Inflammatory macrophage treated with lipopolysaccharide for 1 hour (primary cell): ENCODE measurements at regions not wholly inside any gene's neighbourhood (a gene's known extent, or its start where the extent isn't known, plus 50 kb on each side); places are given as distances from the start of the nearest gene placed in this dataset.

Experiments
- DNase-seq, 2 donors: peaks; one replicate each; pipeline ENCODE4 v3.0.0-alpha.2; 2020 to 2022

DNA sequence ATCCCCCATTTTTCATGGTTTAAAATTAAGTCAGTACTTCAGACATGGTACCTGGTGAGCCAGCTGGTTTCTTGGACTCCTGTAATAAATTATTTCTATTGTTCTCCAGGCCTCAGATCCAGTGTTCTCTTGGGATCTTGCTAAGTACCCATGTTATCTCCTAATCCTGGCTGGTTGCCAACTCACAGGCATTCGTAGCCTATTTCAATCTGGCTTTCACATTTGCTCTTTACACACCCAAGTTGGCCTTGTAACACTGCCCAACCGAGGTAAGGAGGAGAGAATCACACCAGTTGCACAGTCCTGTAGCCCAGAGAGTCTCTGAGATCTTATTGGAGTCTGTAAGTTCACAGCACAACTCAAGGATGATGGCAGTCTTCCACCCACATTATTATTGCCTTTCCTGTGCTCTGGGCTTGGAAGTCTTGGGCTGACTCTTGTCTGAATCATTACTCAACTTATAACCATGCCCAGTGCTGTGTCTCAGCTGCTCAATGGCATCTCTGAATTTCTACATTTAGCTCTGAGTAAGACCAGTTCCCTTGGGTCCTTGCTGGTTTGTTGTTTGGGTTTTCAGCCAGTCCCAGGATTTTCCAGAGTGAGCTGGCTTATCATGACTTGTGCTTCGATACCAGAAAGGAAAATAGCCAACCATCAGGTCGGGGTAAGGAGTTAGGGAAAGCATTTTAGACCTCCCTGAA lies 76.6 kb upstream of the KLF12 start:
- DNase-seq = no peak

DNA sequence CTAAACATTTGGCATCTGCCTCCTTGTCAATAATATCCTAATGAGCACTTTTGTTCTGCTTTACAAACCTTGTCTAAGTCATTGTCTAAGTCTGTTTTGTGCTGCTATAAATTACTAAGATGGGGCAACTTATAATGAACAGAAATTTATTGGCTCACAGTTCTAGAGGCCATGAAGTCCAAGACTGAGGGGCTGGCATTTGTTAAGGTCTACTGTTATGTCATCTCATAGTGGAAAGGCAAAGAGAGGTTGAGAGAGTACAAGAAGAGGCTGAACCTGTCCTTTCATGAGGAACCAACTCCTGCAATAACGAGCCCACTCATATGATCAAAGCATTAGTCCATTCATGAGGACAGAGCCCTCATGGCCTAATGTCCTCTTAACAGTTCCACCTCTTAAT lies 72.7 kb upstream of the KLF12 start:
- no peak for DNase-seq

DNA sequence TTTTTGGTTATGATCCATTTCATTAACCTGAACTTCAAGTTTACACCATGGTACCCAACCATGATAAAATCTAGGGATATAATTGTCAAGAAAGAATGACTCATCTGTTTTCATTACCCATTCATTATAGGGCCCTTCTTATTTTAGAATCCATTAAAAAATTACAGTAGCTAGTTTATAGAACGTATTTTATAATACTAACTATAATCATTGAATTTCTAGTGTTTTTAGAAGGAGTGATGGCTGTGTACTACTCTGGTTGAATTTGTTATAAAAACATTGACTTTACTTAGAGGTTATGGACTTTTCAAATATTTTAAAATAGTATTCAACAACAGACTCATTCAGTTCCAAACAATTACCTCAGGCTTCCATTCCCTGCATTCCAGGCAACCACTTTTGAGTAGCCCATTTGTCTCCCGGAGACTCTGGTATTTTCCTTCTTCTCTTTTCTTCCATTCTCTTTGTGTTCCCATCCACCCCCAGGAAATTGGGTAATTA lies 71.9 kb upstream of the KLF12 start:
- no peak for DNase-seq

DNA sequence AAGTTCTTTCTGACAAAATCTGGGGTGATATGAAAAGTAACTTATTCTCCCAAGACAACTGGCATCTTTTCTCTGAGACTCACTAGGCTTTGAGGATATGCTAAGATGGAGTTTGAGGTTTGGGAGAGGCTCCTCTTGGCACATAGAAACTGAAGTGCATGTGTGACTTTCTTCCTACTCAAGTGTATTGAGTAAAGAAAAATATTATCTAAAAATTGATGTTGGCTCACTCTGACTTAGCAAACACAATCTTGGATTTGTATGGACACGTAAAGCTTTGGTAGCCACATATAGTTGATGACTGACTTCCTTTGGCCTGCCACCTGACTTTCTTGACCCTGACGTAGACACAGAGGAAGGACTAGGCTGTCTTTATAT lies 71.1 kb upstream of the KLF12 start:
- DNase-seq = no peak

DNA sequence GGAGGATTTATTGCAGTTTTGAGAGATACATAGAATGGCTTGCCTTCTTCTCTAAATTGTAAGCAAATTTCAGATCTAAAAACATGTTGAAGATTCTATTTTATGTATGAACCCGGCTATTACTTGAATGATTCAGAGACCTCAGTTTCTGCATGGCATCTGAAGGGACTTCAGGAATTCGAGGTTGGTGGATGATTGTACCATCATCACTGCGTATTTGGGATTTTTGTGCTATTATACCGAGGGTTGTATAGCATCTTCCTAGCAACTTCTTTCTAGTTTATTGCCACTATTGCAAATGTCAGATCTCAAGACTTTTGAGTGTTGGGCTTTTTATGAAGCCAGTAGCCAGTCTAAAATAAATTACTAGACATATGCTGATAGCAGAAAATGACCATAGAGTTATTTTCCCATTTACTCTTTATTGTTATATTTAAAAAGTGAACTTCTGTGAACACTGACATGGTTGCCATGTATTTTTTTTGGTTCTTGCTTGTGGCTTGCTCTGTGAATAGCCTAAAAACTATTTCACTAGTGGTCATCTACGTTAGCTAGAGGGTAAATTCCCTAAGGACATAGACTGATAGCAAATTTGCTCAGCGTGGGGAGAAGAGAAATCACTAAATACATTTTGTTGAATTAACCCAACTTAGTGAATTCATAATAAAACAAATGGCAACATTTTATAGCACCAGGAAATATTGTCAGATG lies 70.6 kb upstream of the KLF12 start:
- no peak for DNase-seq

DNA sequence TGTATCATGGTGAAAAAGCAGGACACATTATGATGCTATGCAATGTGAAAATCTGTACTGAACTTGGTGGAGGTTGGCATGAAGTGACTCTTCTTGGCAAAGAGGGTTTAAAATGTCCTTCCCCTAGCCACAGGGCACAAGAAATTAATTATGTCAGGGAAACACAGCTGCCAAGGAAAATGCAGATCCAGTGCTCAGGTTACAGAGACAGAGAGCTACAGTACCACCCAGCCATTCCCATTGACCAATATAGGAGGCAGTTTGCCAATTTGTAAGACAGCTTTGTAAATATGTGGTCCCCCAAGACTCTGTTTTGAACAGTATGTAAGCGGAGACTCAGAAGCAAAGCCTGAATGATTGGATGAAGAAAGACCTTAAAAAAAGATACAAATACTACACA lies 69.4 kb upstream of the KLF12 start:
- no peak for DNase-seq

DNA sequence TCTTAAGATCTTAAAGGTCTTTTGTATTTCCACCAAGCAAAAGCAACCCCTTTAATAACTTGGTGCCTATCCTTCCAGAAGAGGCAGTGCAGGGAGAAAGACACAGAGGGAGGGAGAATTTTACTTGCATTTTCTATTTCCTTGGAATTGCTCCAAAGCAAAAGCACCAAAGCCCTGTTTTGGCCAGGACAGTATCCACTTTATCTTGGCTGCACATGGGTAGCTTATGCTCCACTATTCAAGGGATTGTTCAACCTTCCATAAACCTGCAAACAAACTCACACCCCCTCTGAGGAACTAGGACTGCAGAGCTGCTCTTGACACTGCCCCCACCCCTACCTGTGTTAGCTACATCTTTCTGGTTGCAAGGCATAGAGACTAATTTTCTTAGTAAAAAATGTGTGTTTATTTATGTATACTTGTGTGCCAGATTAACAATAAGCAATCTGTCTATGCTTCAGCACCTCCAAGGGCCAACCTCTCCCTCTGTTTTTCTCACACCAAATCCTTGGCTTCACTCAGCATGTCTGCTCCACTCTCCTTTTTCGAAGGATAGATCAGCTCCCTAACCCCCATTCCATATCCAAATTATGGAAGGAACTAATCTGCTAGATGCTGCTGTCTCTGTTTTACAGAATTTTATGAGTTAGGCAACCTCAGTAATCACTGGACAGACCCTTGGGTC lies 68.1 kb upstream of the KLF12 start:
- no peak for DNase-seq

DNA sequence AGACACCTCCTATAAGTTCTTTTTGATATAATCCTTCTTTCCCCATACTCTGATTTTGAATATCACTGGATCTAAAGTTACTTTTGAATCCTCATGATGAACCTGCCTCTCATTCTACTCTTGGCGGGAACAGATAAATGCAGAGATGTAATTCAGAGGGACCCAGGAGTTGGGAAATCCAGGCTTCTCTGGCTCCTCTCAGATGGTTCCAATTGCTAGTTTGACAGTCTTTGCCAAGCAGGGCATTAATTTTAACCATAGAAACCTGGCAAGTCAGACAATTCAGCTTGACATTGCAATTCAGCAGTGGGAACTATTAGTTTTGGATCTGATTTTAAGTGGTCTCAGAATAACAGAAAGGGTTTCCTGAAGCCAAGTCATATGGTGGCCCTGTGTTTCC lies 67.3 kb upstream of the KLF12 start:
- no peak for DNase-seq

DNA sequence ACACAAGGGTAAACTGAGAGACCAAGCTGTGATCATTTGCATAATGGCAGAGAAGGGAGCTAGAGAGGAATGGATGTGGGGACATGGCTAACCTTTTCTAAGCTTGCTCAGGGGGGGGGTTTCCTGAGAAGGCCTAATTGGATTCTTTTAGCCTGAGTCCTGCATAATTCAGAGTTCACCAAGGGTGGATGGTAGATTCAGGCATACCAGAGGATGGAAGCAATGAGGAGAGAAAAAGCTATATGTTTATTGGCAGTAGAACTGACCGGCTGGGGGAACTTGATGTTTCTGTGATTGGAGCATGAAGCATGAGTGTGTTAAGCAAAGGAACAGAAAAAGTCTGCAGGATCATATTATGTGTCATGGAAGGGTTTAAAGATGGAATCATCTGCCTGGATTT lies 65.9 kb upstream of the KLF12 start:
- no peak for DNase-seq

DNA sequence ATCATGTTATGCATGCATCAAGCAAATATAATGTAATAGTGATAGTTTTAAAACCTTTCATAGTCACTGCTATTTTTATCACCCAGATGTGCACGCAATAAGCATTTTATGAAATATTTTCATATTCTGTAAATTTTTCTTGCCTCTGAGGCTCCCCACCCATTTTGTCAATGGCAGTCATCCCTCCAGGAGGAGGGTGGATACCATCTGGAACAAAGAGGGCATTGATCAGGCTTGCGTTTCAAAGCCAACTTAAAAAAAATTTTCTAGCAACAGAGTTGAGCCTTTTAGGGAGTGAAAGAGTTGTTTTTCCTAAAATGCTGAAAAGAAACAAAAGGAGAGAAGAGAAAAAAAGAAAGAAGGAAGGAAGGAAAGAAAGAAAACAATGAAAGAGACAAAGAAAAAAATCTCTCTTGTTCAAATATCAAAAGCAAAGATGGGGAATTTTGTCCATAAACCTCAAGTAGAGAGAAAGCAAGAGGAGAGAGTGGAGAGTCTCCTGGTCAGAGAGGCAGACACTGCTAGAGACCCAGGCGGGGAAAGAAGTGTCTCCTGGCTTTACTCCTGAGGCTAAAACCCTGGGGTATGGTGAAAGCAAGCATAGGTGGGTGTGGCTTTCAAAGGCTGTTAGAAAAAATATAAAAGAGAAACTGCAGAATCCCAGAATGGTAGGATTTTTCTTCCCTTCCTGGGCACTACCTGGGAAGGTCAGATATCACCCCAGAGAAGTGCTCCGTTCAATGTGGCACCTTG lies 63.6 kb upstream of the KLF12 start:
- no peak for DNase-seq

DNA sequence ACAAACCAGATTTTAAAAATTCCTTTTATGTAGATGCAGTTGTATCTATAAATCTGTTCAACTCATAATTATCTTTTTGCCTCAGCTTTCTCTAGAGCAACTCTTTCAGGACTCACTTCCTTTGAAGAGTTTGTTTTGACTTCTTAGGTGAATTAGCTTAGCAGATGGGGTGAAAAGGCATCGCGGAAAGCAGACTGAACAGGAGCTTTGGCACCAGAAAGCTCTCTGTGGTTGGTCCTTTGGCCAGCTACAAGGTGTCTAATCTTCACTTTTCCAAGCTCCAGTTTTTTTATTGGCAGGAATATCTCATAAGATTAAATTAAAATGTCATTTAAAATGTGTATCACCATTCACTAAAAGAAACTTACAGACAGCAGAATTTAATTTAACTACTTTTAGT lies 60.6 kb upstream of the KLF12 start:
- no peak for DNase-seq

DNA sequence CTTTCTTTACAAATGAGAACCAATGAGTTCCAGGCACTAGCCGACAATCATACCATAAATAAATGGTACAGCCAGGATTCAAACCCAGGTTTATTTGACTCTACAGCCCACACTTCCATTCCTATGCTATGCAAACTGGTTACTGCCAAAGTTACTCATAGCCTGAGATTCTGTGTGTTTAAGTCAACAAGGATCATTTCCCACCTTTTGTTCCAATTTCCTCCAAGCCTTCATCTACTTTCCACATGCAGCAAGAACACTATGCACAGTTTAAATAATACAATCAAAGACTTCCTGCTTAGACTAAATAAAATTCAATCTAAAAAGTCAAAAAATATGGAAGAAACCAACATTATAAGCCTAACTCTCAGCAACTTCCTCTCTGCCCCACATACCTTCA lies 59.2 kb upstream of the KLF12 start:
- no peak for DNase-seq

DNA sequence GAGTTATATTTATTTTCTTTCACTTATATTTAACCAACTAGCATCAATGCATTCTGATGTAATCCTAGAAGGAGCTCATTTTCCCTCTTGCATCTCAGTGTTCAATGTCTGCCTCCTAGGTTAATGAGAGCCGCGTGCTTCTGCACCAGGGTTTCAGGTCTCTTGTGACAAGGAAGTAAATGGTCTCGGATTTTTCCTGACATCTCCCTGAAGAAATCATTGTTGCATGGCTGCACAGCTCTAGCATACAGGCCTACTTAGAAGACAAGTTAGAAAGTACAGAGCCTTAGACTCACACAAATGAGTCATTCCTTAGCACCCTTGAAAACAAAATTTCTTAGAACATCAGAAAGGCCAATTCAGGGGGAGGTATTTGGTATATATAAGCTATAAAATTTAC lies 57.2 kb upstream of the KLF12 start:
- DNase-seq = no peak

DNA sequence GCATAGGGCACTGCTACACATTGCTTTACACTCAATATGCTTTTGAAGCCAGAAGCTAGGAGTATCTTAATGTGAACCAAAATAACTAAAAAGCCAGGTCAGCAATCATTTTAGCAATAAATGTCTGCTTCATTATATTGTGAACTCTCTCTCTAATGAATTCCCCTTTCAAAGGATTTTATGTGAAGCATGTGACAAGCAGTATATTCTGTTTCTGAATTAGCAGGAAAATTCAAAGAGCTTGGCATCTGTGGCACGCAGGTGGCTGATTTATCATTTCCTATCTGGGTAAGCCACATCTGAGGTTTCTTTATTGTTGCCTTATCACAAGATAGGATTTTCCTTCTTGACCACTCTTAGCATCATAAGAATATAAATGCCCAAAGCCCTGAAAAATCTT lies 56.8 kb upstream of the KLF12 start:
- no peak for DNase-seq

DNA sequence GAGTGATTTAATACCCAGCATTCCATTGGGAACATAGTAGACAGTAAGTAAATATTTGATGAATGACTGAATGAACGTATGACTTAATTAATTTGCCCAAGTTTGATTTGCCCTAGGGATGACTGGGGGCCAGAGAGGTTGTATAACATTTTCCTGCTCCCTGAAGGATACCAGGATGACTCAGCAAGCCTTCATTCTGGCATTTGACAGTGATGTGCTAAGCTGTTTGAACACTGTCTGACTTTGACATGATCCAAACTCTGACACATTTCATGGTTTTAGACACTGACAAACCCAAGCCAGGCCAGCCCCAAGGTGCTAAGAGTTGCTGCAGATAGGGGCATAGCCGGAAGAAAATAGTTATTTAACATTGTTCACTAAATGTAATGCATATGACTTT lies 53.4 kb upstream of the KLF12 start:
- DNase-seq = no peak

DNA sequence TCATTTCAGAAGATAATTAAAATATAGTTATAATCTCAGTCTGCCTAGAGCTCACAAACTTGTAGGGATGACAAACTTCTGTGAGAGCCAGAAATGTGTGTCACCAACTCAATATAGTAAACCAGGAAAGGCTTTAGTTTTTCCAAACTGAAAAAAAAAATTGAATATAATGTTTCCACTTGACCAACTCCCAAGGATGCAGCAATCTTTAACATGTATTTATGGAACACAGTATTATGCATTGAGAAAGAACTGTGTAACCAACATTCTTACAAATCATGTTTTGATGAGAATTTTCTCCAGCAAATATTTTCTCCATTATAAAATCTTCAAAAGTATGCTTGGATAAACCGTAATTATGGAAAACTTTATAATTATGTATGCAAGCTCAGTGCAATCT lies 50.1 kb upstream of the KLF12 start:
- DNase-seq = no peak
